Neural crest cell (in vitro differentiated cells): ENCODE measurements at regions not wholly inside any gene's neighbourhood (a gene's known extent, or its start where the extent isn't known, plus 50 kb on each side); places are given as distances from the start of the nearest gene placed in this dataset.

ENCODE experiments used
- DNase-seq: peaks from one replicate; pipeline ENCODE4 v3.0.0; 2021; ENCODE audit warnings: low read depth, mixed read lengths, low spot score
- H3K27ac Mint-ChIP-seq: one replicate; pipeline ENCODE4 v1.8.0; 2021; ENCODE audit warnings: mild to moderate bottlenecking, mixed read lengths; ENCODE audit not compliant: unreplicated experiment
- H3K27me3 Mint-ChIP-seq: 2 replicates; pipeline ENCODE4 v1.8.0; 2021; ENCODE audit warnings: low read depth, mild to moderate bottlenecking, mixed read lengths
- H3K36me3 Mint-ChIP-seq: 2 replicates; pipeline ENCODE4 v1.8.0; 2021; ENCODE audit warnings: low read depth, mild to moderate bottlenecking, mixed read lengths
- H3K4me1 Mint-ChIP-seq: 2 replicates; pipeline ENCODE4 v1.8.0; 2021; ENCODE audit warnings: mixed read lengths
- H3K4me3 Mint-ChIP-seq: one replicate; pipeline ENCODE4 v1.8.0; 2021; ENCODE audit warnings: mild to moderate bottlenecking, mixed read lengths
- H3K9me3 Mint-ChIP-seq: 2 replicates; pipeline ENCODE4 v1.8.0; 2021; ENCODE audit warnings: mixed read lengths
- TF ChIP-seq, protein P1 (sequence below): fragments of 200-600 bp; sonication (generic); conservative IDR thresholded peaks from 2 replicates; pipeline ENCODE4 v1.5.0; 2021; ENCODE audit warnings: antibody characterized with exemption, mild to moderate bottlenecking

DNA sequence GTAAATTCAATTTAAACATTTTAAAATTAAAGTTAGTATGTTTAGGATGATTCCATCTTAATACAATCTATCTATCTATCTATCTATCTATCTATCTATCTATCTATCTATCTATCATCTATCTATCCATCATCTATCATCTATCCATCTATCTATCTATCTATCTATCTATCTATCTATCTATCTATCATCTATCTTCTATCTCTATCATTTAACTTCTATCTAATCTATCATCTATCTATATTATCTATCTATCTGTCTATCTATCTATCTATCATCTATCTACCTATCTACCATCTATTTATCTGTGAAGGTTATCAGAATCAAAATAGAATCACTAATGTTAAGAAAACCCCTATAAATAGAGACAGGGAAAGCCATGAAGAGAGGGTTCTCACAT lies 78.3 kb downstream of the RAMP3 start:
- Mint-ChIP-seq H3K27me3 (peaks cover 12% of the 10 kb centered on the region), H3K36me3 (no peaks in the 10 kb centered on the region), H3K4me1 (no peaks in the 10 kb centered on the region), H3K4me3 (no peak overlapping the region), H3K9me3 (no peaks in the 10 kb centered on the region), H3K27ac (no peak overlapping the region)
- DNase-seq: no peak
- TF ChIP-seq, protein P1, sequence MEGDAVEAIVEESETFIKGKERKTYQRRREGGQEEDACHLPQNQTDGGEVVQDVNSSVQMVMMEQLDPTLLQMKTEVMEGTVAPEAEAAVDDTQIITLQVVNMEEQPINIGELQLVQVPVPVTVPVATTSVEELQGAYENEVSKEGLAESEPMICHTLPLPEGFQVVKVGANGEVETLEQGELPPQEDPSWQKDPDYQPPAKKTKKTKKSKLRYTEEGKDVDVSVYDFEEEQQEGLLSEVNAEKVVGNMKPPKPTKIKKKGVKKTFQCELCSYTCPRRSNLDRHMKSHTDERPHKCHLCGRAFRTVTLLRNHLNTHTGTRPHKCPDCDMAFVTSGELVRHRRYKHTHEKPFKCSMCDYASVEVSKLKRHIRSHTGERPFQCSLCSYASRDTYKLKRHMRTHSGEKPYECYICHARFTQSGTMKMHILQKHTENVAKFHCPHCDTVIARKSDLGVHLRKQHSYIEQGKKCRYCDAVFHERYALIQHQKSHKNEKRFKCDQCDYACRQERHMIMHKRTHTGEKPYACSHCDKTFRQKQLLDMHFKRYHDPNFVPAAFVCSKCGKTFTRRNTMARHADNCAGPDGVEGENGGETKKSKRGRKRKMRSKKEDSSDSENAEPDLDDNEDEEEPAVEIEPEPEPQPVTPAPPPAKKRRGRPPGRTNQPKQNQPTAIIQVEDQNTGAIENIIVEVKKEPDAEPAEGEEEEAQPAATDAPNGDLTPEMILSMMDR: no peak

DNA sequence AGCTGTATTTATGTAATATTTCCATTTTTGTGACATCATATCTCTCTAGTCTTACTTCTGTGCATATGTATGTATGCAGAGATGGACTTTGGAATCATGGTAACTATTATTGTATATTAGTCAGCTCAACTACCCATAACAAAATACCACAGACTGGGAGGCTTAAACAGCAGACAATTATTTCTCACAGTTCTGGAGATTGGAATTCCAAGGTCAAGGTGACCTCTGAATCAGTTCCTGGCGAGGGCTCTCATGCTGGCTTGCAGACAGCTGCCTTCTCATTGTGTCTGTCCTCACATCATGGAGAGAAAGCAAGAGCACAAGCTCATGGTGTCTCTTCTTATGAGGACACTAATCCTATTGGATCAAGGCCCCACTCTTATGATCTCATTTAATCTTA lies 79.1 kb downstream of the RAMP3 start:
- no peak overlapping the region for H3K27ac Mint-ChIP-seq
- H3K4me1 Mint-ChIP-seq: no peaks in the 10 kb centered on the region
- no peak overlapping the region for H3K4me3 Mint-ChIP-seq
- no peaks in the 10 kb centered on the region for H3K36me3 Mint-ChIP-seq
- DNase-seq: no peak
- peaks cover 14% of the 10 kb centered on the region for H3K27me3 Mint-ChIP-seq
- TF ChIP-seq, protein P1: no peak
- H3K9me3 Mint-ChIP-seq: no peaks in the 10 kb centered on the region

DNA sequence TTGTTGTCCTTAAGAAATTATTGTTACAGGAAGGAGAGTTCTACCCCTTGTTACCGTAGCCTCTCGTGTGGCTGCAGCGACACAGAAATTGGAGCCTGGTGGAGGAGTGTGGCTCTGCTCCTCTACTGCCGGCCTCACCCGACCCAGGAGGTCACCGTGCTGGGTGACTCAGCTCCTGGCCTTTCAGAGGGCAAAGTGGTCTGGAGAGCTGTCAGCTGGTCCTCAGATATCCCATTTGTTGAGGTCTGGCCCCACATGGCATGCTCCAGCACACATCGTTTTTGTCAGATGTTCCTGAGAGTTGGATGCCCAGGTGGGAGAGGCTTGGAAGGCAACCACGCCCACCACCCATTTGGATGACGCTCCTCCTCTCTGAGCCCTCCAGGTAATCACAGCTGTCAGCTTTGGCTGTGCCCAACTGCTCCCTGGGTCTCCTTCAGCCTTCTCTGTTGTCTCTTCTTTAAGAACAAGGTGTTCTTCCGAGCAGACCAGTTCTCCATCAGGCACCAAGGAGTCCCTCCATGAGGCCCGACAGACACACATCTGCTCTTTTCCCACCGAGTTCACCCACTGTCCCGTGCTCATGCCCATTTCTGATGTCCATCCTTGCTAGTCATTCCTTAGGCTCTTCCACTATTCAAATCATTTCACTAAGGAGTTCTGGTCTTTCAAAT lies 80.3 kb downstream of the RAMP3 start:
- TF ChIP-seq, protein P1: no peak
- Mint-ChIP-seq H3K9me3 (no peaks in the 10 kb centered on the region), H3K27ac (no peak overlapping the region), H3K36me3 (no peaks in the 10 kb centered on the region), H3K4me3 (no peak overlapping the region), H3K27me3 (peaks cover 10% of the 10 kb centered on the region), H3K4me1 (no peaks in the 10 kb centered on the region)
- DNase-seq: no peak

DNA sequence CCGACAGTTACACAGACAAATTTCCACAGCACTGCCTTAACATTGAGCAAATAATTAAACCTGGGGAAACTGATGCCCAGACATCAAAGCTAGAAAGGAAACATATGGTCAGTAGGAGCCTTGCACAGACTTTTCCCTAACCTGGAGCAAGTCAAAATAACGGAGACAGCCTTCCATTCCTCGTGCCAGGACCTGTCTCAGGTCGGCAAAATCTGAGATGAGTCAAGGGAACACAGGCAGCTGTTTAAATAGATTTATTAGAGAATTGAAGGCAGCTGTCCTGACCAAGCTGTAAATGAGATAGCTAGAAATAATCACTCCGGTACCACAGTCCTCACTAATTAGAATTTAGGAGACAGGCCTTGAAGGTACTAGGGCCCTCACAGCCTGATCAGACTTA lies 81.2 kb downstream of the RAMP3 start:
- Mint-ChIP-seq H3K27ac (no peak overlapping the region), H3K4me1 (no peaks in the 10 kb centered on the region), H3K27me3 (peaks cover 10% of the 10 kb centered on the region), H3K9me3 (no peaks in the 10 kb centered on the region), H3K4me3 (no peak overlapping the region), H3K36me3 (no peaks in the 10 kb centered on the region)
- DNase-seq: no peak
- TF ChIP-seq, protein P1: no peak

DNA sequence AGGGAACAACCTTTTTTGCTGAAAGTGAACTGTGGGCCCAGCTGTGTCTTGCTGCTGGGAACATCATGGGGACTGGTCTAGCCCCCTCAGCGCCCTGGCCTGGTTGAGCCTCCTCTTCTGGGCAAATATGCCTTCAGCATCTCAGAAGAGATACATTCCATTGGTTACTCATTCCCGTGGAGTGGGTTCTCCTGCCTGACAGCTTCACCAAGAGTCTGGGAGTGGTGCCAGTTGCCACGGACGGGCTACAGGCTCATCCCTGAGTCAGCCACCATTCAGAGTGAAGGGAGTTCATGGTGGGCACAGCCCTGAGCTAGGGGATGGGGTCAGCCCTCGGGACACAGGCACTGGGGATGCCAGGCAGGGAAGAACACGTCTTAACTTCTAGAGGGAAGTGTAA lies 81.9 kb downstream of the RAMP3 start:
- no peak for DNase-seq
- peaks cover 8% of the 10 kb centered on the region for H3K27me3 Mint-ChIP-seq
- H3K36me3 Mint-ChIP-seq: no peaks in the 10 kb centered on the region
- TF ChIP-seq, protein P1: no peak
- no peaks in the 10 kb centered on the region for H3K9me3 Mint-ChIP-seq
- H3K27ac Mint-ChIP-seq: no peak overlapping the region
- no peak overlapping the region for H3K4me3 Mint-ChIP-seq
- no peaks in the 10 kb centered on the region for H3K4me1 Mint-ChIP-seq
